SU-DHL-6 (cell line): ENCODE measurements at regions not wholly inside any gene's neighbourhood (a gene's known extent, or its start where the extent isn't known, plus 50 kb on each side); places are given as distances from the start of the nearest gene placed in this dataset.

Experiments
- H2AFZ ChIP-seq: fragments of 200-600 bp; sonication (generic); 2 replicates; pipeline ENCODE4 v1.6.1; 2014; ENCODE audit warnings: low read depth, mild to moderate bottlenecking, moderate library complexity, mixed read lengths, antibody characterized with exemption, low read length; ENCODE audit not compliant: severe bottlenecking
- H3F3A ChIP-seq: fragments of 200-600 bp; shearing (Covaris generic); 2 replicates; pipeline ENCODE4 v1.6.0; 2016; ENCODE audit warnings: antibody characterized with exemption, mild to moderate bottlenecking; ENCODE audit not compliant: insufficient read depth
- H3K27ac ChIP-seq: fragments of 200-600 bp; sonication (generic); 2 replicates; pipeline ENCODE4 v1.5.1; 2016; ENCODE audit warnings: low read depth, mild to moderate bottlenecking, low read length, moderate library complexity, mixed read lengths
- H3K27me3 ChIP-seq: fragments of 200-600 bp; sonication (generic), shearing (Covaris generic); 2 replicates; pipeline ENCODE4 v1.6.0; 2014; ENCODE audit warnings: mild to moderate bottlenecking, low read length
- H3K36me3 ChIP-seq: fragments of 200-600 bp; sonication (generic); 2 replicates; pipeline ENCODE4 v1.6.1; 2014; ENCODE audit warnings: mild to moderate bottlenecking, low read length, mixed read lengths
- H3K4me2 ChIP-seq: fragments of 300-600, 200-600 bp; shearing (Covaris generic), sonication (generic); 2 replicates; pipeline ENCODE4 v1.6.0; 2014; ENCODE audit warnings: low read length, low read depth, mild to moderate bottlenecking; ENCODE audit not compliant: poor library complexity, severe bottlenecking
- H3K4me3 ChIP-seq: fragments of 200-600 bp; sonication (generic); 2 replicates; pipeline ENCODE4 v1.5.1; 2014; ENCODE audit warnings: antibody characterized with exemption, low read length, mild to moderate bottlenecking, mixed read lengths; ENCODE audit not compliant: insufficient read depth, poor library complexity, severe bottlenecking
- H3K79me2 ChIP-seq: fragments of 200-600 bp; sonication (generic); 2 replicates; pipeline ENCODE4 v1.6.1; 2014; ENCODE audit warnings: mild to moderate bottlenecking, low read length, moderate library complexity; ENCODE audit not compliant: insufficient read depth
- H3K9ac ChIP-seq: fragments of 200-600 bp; sonication (generic); 2 replicates; pipeline ENCODE4 v1.7.0; 2014; ENCODE audit warnings: mild to moderate bottlenecking, low read length
- H3K9me2 ChIP-seq: fragments of 200-600 bp; sonication (generic); replicated peaks from 2 replicates; pipeline ENCODE4 v1.6.1; 2014; ENCODE audit warnings: low read length; ENCODE audit not compliant: insufficient read depth
- H3K9me3 ChIP-seq: fragments of 200-600 bp; sonication (generic); 2 replicates; pipeline ENCODE4 v1.6.1; 2014; ENCODE audit warnings: low read length, mixed read lengths; ENCODE audit not compliant: insufficient read depth
- H4K20me1 ChIP-seq: fragments of 200-600 bp; sonication (generic); 2 replicates; pipeline ENCODE4 v1.6.1; 2014; ENCODE audit warnings: low read depth, mild to moderate bottlenecking, antibody characterized with exemption, low read length, moderate library complexity, mixed read lengths
- EZH2phosphoT487 ChIP-seq: fragments of 200-600 bp; sonication (generic), shearing (Covaris generic); conservative IDR thresholded peaks from 2 replicates; pipeline ENCODE4 v1.6.1; 2018; ENCODE audit warnings: mild to moderate bottlenecking, antibody characterized with exemption, low read length, moderate library complexity, mixed read lengths
- TF ChIP-seq, protein P1 (sequence below): fragments of 200-600 bp; sonication (generic); IDR thresholded peaks from one replicate; pipeline ENCODE4 v1.5.1; 2017; ENCODE audit warnings: antibody characterized with exemption, mild to moderate bottlenecking, low read length, moderate library complexity; ENCODE audit not compliant: insufficient read depth, poor library complexity, severe bottlenecking

GRCh38 chr2:186183406-186183805 is 302.7 kb upstream of the ZC3H15 start:
- Histone ChIP-seq H3K27ac (no peak overlapping the region), H3K4me2 (no peak overlapping the region), H3K27me3 (no peaks in the 10 kb centered on the region), H3K79me2 (no peaks in the 10 kb centered on the region), H3K9me2 (no peaks in the 10 kb centered on the region), H3K9ac (no peak overlapping the region), H3K9me3 (no peaks in the 10 kb centered on the region), H4K20me1 (no peaks in the 10 kb centered on the region), H3F3A (no peaks in the 10 kb centered on the region), H3K4me3 (no peak overlapping the region), H3K36me3 (no peaks in the 10 kb centered on the region), H2AFZ (no peak overlapping the region)
- TF ChIP-seq, protein P1, sequence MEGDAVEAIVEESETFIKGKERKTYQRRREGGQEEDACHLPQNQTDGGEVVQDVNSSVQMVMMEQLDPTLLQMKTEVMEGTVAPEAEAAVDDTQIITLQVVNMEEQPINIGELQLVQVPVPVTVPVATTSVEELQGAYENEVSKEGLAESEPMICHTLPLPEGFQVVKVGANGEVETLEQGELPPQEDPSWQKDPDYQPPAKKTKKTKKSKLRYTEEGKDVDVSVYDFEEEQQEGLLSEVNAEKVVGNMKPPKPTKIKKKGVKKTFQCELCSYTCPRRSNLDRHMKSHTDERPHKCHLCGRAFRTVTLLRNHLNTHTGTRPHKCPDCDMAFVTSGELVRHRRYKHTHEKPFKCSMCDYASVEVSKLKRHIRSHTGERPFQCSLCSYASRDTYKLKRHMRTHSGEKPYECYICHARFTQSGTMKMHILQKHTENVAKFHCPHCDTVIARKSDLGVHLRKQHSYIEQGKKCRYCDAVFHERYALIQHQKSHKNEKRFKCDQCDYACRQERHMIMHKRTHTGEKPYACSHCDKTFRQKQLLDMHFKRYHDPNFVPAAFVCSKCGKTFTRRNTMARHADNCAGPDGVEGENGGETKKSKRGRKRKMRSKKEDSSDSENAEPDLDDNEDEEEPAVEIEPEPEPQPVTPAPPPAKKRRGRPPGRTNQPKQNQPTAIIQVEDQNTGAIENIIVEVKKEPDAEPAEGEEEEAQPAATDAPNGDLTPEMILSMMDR: no peak
- TF ChIP-seq EZH2phosphoT487: no peak

GRCh38 chr2:186187854-186188253 is 298.2 kb upstream of the ZC3H15 start:
- Histone ChIP-seq H3K79me2 (no peaks in the 10 kb centered on the region), H3F3A (no peaks in the 10 kb centered on the region), H3K36me3 (no peaks in the 10 kb centered on the region), H3K27ac (no peak overlapping the region), H3K4me2 (no peak overlapping the region), H3K27me3 (no peaks in the 10 kb centered on the region), H4K20me1 (no peaks in the 10 kb centered on the region), H3K4me3 (no peak overlapping the region), H3K9ac (no peak overlapping the region), H2AFZ (no peak overlapping the region), H3K9me2 (no peaks in the 10 kb centered on the region), H3K9me3 (no peaks in the 10 kb centered on the region)
- no peak for TF ChIP-seq EZH2phosphoT487
- TF ChIP-seq, protein P1: no peak

DNA sequence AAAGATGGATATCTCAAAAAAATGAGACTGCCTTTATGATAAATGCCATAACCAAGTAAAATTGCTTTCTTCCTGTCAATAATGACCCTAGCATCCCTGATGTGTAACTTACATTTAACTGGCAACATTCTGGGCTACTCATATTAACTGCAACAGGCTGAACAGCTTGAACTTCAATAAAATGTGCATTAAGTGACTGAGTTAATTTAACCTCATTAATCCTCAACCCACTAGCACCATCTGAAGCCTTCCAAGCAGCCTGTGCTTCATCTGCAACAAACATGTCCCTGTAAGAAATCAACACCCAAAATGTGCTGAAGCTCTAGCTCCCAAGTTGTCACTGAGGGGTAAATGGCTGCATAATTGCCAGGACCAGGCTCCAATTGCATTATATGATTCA is 296.2 kb upstream of the ZC3H15 start:
- Histone ChIP-seq H4K20me1 (no peaks in the 10 kb centered on the region), H3K27ac (no peak overlapping the region), H3K9me3 (no peaks in the 10 kb centered on the region), H3K36me3 (no peaks in the 10 kb centered on the region), H2AFZ (no peak overlapping the region), H3K4me2 (no peak overlapping the region), H3K27me3 (no peaks in the 10 kb centered on the region), H3K4me3 (no peak overlapping the region), H3K9ac (no peak overlapping the region), H3K9me2 (no peaks in the 10 kb centered on the region), H3F3A (no peaks in the 10 kb centered on the region), H3K79me2 (no peaks in the 10 kb centered on the region)
- TF ChIP-seq, protein P1: no peak
- TF ChIP-seq EZH2phosphoT487: no peak
